ACHN (cell line): ENCODE measurements at regions not wholly inside any gene's neighbourhood (a gene's known extent, or its start where the extent isn't known, plus 50 kb on each side); places are given as distances from the start of the nearest gene placed in this dataset.
"Not testable (repeated sequence)": the region's sequence is repeated elsewhere in the genome, so short reads cannot be mapped to it uniquely, and the experiment has no call there.

ENCODE experiments used
- DNase-seq: peaks from one replicate; pipeline ENCODE4 v3.0.0-alpha.2; 2015
- in situ Hi-C: cut with HindIII; loops from 2 replicates; pipeline ENCODE4 v1.10.0; 2017; ENCODE audit warnings: low sequenced_read_pairs, low pct_ligation_motif_present, low pct_unique_long_range_greater_than_20kb

DNA sequence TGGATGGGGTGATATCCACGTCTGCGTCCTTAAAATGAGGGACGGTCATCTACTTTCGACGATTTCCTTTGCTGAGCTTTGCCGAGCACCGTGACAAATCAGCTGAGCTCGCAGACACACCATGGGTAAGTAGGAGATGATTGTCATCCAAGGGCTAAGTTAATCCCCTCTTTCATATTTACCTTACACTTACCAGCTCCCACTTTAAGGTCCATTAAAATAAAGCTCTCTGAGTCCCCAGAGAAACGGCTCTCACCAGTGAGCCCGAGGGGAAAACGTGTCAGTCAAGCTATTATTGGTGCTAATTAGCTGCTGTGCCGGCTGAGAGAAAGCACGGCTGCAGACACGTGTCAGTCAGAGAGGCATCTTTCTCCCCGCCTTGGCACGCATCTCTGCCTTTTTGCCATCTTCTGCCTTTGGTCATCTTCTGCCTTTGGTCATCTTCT, 72.2 kb downstream of the CRLF2 start:
- in situ Hi-C loops = no loop called here
- no peak for DNase-seq

DNA sequence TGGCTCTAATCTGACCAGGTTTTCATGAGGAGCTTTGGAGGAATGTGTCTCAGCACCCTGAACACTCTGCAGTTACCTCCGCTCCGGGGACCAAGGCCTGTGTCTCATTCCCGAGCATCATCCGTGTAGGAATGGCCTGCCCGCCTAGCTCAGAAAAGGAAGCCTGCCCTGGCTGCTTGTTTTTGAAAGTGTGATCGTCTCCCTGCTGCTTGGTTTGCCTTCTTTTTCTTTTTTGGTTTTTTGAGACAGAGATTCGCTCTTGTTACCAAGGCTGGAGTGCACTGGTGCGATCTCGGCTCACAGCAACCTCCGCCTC, 73.3 kb downstream of the CRLF2 start:
- no peak for DNase-seq
- in situ Hi-C loops = no loop called here

DNA sequence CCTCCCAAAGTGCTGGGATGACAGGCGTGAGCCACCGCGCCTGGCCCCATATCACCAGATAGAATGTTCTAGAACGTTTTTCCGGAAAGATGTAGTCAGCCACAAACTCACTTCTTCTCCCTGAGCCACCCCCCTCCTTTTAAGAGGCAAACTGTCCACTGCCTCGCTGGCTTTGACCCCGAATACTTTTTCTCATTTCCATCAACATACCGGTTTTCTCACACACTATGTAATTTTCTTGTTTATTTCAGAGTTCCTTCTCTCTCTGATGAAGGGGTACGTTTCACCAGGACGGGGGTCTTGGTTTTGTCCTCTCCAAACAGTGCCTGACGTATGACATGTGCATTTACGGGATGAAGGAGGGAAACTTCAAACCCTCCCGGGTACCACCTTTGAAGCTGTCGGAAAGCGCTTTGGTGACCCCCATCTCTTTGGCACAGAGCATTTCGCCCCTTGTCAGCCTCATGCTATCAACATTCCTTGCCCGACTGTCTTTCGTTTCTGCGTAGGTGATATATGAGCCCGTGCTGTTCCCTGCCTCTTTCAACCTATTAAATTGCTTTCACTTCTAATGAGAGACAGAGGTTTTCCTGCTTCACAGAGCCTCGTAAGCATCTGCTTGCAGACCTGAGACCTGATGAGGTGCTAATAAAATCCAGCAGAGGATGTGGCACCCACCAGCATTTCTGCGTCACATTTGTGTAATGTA, 73.8 kb downstream of the CRLF2 start:
- in situ Hi-C loops = no loop called here

DNA sequence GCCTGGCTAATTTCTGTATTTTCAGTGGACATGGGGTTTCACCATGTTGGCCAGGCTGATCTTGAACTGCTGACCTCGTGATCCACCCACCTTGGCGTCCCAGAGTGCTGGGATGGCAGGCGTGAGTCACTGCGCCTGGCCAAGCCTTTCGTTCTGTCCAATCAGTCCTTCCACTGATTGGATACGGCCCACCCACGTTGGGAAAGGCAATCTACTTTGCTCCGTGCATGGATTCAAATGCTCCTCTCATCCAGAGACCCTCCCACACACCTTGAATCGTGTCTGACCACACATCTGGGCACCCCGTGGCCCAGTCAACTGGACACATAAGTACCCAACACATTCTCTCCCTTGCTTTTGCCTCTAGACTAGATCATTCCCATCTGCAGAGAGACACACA, 74.9 kb downstream of the CRLF2 start:
- DNase-seq = no peak
- in situ Hi-C loops = no loop called here

More for the DNA sequence above, 73.8 kb downstream of the CRLF2 start:
- no peak for DNase-seq

DNA sequence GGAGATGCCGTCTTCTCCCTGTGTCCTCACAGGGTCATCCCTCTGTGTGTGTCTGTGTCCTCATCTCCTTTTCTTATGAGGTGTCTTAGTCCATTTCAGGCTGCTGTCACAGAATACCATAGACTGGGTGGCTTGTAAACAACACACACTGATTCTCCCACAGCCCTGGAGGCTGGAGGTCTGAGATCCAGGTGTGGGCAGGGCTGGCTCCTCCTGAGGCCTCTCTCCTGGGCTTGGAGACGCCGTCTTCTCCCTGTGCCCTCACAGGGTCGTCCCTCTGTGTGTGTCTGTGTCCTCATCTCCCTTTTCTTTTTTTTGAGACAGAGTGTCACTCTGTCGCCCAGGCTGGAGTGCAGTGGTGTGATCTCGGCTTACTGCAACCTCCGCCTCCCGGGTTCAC, 75.9 kb downstream of the CRLF2 start:
- in situ Hi-C loops, DNase-seq: not testable (repeated sequence)

DNA sequence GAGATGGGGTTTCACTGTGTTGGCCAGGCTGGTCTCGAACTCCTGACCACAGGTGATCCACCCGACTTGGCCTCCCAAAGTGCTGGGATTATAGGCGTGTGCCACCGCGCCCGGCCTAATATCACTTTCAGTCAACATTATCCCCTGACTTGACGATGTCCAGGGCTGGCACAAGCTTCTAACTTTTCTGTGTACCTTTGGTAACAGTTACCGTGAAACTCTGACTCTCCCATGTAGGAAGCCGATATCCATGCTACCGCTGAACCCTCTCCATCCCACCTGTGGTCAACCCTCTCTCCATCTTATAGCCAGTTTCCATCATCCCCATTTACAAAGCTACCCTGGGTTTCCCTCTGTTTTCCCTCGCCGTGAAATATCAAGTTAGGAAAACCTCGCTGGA, 77.5 kb downstream of the CRLF2 start:
- no peak for DNase-seq
- in situ Hi-C loops = no loop called here

DNA sequence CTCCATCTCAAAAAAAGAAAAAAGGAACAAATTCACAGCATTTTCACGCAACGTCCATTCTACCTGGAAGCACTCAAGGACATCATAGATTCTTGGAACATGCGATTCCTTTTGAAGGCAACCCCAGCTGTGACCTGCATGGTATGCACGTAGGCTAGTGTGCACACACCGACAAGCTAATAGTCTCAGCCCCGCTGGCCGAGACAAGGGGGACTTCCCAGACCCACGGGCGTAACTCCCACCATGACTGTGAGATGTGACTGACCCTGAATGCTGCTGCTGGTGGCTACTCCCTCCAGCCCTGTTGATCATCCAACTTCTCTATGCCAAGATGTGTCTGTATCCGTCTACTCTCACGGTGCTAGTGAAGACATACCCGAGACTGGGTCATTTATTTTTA, 78.3 kb downstream of the CRLF2 start:
- in situ Hi-C loops = no loop called here
- no peak for DNase-seq

DNA sequence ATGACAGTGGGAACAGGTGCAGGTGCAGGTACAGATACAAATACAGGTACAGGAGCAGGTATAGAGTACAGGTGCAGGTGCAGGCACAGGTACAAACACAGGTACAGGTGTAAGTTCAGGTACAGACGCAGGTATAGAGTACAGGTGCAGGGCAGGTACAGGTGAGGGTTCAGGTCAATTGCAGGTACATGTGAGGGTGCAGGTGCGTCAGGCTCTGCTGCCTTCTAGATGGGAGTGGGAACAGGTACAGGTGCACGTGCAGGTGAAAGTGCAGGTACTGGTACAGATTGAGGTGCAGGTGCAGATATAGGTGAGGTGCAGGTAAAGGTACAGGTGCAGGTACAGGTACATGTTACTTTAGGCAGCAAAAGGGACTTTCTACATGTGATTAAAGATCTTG, 85.7 kb downstream of the CRLF2 start:
- in situ Hi-C loops = no loop called here
- no peak for DNase-seq

DNA sequence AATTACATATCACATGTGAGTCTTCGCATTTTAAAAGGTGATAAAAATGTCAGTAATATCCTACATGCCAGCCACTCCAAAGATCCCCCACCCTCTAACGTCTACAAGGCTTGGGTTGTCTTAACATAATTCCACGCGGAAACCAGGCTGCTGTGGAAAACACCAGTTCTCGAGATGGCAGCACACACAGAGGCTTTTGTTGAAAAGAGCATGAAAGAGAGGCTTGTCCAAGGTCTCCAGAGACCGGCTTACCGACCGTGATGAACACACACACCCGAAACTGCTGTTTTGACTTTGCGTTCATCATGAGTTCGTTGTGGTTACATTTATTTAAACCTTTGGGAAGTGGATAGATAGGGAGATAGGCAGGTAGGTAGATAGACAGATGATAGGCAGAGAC, 87.9 kb downstream of the CRLF2 start:
- no peak for DNase-seq
- in situ Hi-C loops = no loop called here

DNA sequence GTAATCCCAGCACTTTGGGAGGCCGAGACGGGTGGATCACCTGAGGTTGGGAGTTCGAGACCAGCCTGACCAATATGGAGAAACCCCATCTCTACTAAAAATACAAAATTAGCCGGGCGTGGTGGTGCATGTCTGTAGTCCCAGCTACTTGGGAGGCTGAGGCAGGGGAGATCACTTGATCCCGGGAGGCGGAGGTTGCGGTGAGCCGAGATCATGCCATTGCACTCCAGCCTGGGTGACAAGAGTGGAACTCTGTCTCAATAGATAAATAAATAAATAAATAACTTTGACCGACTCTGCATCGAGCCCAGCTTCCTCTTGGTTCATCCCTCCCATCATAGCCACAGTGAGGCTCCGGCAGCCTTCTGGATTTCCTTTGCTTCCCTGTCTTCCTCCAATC, 89.6 kb downstream of the CRLF2 start:
- DNase-seq, in situ Hi-C loops: not testable (repeated sequence)

DNA sequence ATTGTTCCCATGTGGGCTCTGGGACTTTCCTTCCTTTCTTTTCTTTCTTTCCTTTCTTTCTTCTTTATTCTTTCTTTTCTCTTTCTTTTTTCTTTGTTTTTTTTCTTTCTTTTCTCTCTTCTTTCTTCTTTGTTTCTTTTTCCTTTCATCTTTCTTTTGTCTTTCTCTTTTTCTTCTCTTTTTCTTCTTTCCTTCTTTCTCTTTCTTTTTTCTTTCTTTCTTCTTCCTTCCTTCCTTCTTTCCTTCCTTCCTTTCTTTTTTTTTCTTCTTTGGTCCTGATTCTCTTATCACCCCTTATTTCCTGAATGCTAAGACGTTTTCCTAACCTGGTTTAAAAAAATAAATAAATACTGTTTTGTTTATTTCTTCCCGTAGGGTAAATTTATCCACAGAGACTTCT, 93.2 kb downstream of the CRLF2 start:
- in situ Hi-C loops = no loop called here
- DNase-seq = no peak

DNA sequence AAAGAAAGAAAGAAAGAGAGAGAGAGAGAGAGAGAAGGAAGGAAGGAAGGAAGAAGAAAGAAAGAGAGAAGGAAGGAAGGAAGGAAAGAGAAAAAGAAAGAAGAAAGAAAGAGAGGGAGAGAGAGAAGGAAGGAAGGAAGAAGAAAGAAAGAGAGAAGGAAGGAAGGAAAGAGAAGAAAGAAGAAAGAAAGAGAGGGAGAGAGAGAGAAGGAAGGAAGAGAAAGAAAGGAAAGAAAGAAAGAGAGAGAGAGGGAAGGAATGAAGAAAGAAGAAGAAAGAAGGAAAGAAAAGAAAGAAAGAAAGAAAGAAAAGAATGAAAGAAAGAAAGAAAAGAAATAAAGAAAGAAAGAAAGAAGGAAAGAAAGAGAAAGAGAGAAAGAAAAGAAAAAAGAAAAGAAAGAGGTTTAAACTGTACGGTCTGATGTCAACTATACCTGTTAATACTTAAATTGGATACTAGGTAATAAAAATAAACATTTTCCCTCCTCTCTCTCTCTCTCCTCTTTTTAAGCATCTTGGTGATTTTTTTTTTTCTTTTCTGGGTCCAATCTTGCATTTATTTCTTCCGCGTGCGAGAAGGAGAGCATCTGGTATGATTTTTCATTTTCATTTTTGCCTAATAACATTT, 93.8 kb downstream of the CRLF2 start:
- in situ Hi-C loops = no loop called here
- DNase-seq = no peak

DNA sequence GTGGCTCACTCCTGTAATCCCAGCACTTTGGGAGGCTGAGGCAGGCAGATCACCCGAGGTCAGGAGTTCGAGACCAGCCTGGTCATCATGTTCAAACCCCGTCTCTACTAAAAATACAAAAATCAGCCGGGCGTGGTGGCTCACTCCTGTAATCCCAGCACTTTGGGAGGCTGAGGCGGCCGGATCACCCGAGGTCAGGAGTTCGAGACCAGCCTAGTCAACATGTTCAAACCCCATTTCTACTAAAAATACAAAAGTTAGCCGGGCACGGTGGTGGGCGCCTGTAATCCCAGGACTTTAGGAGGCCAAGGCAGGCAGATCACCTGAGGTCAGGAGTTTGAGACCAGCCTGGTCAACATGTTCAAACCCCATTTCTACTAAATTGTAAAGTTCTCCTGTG, 97.0 kb downstream of the CRLF2 start:
- in situ Hi-C loops, DNase-seq: not testable (repeated sequence)

DNA sequence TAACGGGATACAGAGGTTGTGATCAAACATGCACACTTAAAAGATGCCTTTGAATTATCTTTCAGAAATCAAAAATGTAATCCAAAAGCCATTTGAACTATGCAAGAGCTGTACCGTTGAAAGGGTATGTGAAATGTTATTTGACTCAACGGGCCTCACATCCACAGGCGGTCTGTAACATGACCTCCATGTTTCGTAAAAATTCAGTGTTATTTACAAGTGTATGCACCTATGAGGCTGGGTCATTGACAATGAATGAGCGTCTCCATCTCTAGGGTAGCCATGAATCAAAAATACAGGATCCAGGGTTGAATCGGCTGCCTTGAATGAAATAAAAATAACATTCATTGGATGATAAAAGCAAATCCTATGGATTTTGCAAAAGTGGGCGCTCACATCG, 100.1 kb downstream of the CRLF2 start:
- in situ Hi-C loops = no loop called here
- DNase-seq = no peak

DNA sequence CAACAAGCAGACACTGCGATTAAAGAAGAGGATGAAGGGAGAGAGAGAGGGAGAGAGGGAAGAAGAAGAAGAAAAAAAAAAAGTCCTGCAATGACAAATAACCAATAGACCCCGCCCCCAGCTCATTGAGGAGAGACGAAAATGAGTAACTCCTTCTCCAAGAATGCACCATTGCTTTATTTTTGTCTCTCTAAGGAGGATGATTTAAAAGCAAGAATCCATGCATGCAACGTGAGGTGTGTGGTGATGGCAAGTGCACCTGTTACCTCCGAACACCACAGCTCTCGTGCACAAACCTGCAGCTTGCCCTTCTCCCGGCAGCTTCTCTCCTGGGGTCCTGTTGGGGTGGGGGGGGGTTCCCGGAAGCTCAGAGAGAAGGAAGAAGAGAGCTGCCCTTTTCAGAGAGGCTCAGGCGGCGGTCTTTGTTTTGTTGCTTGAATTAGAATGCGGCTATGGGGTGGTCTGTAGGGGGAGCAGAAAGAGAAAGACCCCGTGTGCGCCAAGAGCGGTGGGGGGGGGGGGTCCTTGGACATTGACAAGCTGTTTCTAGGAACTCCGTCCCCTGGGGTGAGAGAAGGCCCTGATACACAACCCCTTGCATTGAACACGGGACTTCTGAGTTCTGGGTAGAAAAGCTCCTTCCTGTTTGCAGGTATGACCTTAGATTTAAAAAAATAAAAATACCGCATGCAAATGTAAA, 100.7 kb downstream of the CRLF2 start:
- in situ Hi-C loops = no loop called here
- no peak for DNase-seq

DNA sequence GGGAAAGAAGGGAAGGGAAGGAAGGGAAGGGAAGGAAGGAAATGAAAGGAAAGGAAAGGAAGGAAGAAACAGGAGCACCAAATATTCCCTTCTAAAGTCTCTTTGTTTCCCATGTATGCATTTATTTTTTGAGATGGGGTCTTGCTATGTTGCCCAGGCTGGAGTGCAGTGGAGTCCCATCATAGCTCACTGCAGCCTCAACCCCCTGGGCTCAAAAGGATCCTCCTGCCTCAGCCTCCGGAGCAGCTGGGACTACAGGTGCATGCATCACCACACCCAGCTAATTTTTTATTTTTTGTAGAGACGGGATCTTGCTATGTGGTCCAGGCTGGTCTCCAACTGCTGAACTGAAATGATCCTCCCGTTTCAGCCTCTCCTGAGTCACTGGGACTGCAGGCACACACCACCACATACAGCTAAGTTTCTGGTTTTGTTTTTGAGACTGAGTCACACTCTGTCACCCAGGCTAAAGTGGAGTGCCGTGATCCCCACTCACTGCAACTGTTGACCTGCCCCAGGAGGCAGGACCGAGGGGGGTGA, 102.8 kb downstream of the CRLF2 start:
- DNase-seq = no peak
- in situ Hi-C loops = no loop called here

DNA sequence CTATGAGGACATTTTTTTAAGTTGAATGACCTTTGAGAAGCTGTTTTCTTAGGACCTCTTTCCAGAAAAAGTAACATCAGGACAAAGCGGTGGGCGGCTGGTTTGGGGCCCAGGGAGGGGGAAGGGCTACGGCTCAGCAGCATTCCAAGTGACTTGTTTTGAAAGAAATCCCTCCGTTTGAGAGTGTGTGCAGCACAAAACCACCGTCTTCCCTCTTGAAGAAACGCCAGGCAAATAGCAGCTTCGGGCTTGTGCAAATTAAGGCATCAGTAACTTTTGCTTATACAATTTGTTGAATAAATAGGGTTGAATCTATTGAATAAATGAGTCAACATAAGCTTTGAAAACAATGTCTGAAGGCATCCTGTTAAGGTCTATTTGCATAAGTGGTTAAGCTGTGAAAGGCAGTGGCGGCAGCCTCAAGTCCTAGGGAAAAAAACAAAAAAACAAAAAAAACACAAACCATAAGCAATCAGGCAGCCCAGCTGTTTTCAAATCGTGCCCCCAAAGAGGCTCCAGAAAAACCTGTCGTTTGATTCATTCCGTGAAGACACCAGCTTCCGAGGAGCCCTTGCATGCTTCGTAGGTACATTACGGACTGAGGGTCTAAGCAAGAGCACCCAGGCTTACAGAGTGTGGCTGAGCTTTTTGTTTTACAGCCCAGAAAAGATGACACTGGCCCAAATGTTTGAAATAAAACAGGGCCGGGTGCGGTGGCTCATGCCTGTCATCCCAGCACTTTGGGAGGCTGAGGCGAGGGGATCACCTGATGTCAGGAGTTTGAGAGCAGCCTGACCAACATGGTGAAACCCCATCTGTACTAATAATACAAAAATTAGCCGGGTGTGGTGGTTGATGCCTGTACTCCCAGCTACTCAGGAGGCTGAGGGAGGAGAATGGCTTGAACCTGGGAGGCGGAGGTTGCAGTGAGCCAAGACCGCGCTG, 103.7 kb downstream of the CRLF2 start:
- in situ Hi-C loops = no loop called here
- DNase-seq = no peak

DNA sequence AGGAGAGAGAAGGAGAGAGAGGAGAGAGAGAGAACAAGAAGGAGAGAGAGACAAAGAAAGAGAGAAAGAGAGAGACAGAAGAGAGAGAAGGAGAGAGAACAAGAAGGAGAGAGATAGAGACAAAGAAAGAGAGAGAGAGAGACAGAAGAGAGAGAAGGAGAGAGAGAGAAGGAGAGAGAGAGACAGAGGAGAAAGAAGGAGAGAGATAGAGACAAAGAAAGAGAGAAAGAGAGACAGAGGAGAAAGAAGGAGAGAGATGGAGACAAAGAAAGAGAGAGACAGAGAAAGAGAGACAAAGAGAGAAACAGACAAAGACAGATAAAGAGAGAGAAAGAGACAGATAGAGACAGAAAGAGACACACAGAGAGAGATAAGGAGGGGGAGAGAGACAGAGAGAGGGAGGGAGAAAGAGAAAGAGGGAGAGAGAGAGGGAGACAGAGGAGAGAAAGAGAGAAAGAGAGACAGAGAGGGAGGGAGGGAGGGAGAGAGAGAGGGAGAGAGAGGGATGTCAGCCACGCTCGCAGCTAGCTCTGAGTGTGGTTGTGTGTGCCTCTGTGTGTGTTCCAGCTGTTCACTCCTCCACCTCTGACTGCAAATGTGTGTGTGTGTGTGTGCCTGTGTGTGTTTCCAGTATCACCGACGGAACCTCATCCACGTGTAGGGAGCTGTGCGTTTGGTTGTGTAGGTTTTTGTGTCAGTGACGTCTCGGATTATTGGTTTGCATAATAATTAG, 105.8 kb downstream of the CRLF2 start:
- in situ Hi-C loops = no loop called here
- no peak for DNase-seq
